ENCODE measurements at regions not wholly inside any gene's neighbourhood (a gene's known extent, or its start where the extent isn't known, plus 50 kb on each side); places are given as distances from the start of the nearest gene placed in this dataset.

- no peak for TF ChIP-seq CTCF (IDR thresholded peaks at IDR 0.05; ENCODE audit: insufficient read depth, low read depth, low read length)
- TF ChIP-seq EZH2 (IDR thresholded peaks at IDR 0.05; ENCODE audit: insufficient read depth, low read length): no peak
Measured at GRCh38 chr12:87815771-87816585, 213.2 kb downstream of the C12orf50 start.

All from astrocyte (in vitro differentiated cells and primary cell).